Common myeloid progenitor, CD34-positive (primary cell): ENCODE measurements at regions not wholly inside any gene's neighbourhood (a gene's known extent, or its start where the extent isn't known, plus 50 kb on each side); places are given as distances from the start of the nearest gene placed in this dataset.

Experiments used
- CTCF ChIA-PET: fragments of 350-600 bp; sonication (Branson Sonifier 250); formaldehyde crosslinking; loops from one replicate; lab custom pipeline; 2021; ENCODE audit warnings: antibody characterized with exemption; lab: Charles Lee
- POLR2A ChIA-PET: fragments of 350-600 bp; sonication (Branson Sonifier 250); formaldehyde crosslinking; loops from one replicate; lab custom pipeline; 2021; ENCODE audit warnings: antibody characterized with exemption; lab: Charles Lee
- DNase-seq, 3 donors: peaks; one replicate each; pipeline versions ENCODE4 v3.0.0 to v3.0.0-alpha.2; 2013
- H3K27ac ChIP-seq, 2 experiments: 1 replicate in 1 of 2; 2 replicates in 1 of 2; pipeline ENCODE4 v1.7.0; 2013; ENCODE audit warnings: inconsistent platforms in 2 of 2, low read length in 2 of 2, mild to moderate bottlenecking in 2 of 2, low read depth in 1 of 2, moderate library complexity in 1 of 2; ENCODE audit not compliant: severe bottlenecking in 2 of 2, insufficient read depth in 1 of 2, poor library complexity in 1 of 2
- H3K27me3 ChIP-seq, 5 experiments: replicated peaks in 2 of 5; 1 replicate in 3 of 5; 2 replicates in 2 of 5; pipeline versions ENCODE4 v1.6.1 to v1.7.0; 2013; ENCODE audit warnings: low read length in 4 of 5, mild to moderate bottlenecking in 2 of 5, moderate library complexity in 2 of 5, inconsistent platforms in 1 of 5; ENCODE audit not compliant: insufficient read depth in 5 of 5, control insufficient read depth in 4 of 5
- H3K36me3 ChIP-seq, 4 experiments: 1 replicate in 2 of 4; 2 replicates in 2 of 4; pipeline versions ENCODE4 v1.6.1 to v1.7.0; 2013; ENCODE audit warnings: low read length in 3 of 4, control low read depth in 1 of 4, mild to moderate bottlenecking in 1 of 4; ENCODE audit not compliant: control insufficient read depth in 4 of 4, insufficient read depth in 4 of 4
- H3K4me1 ChIP-seq, 4 experiments: 1 replicate in 3 of 4; 2 replicates in 1 of 4; pipeline versions ENCODE4 v1.6.1 to v1.7.1; 2013; ENCODE audit warnings: low read length in 3 of 4, mild to moderate bottlenecking in 3 of 4, control low read depth in 1 of 4, inconsistent platforms in 1 of 4, moderate library complexity in 1 of 4; ENCODE audit not compliant: control insufficient read depth in 4 of 4, insufficient read depth in 4 of 4; ENCODE audit errors: control extremely low read depth in 1 of 4
- H3K4me3 ChIP-seq, 7 experiments: 1 replicate in 4 of 7; 2 replicates in 3 of 7; pipeline versions ENCODE4 v1.5.1 to v1.7.0; 2013; ENCODE audit warnings: mild to moderate bottlenecking in 7 of 7, low read length in 6 of 7, moderate library complexity in 6 of 7, inconsistent platforms in 2 of 7, low read depth in 2 of 7, control low read depth in 1 of 7; ENCODE audit not compliant: insufficient read depth in 4 of 7, control insufficient read depth in 1 of 7; ENCODE audit errors: extremely low read depth in 1 of 7
- H3K9me3 ChIP-seq, 5 experiments: 1 replicate in 4 of 5; 2 replicates in 1 of 5; pipeline versions ENCODE4 v1.6.1 to v1.7.1; 2013; ENCODE audit warnings: low read length in 4 of 5, mild to moderate bottlenecking in 2 of 5, inconsistent platforms in 1 of 5, low read depth in 1 of 5, moderate library complexity in 1 of 5; ENCODE audit not compliant: control insufficient read depth in 4 of 5, insufficient read depth in 2 of 5; ENCODE audit errors: control extremely low read depth in 1 of 5
- WGBS: methylation state at CpG from one replicate; pipeline ENCODE4 v1.1.5; 2013; ENCODE audit not compliant: insufficient coverage; 5-methylcytosine and 5-hydroxymethylcytosine counted together

GRCh38 chr10:124214610-124215375 is 121.4 kb upstream of the CHST15 start:
- Histone ChIP-seq H3K9me3 (peaks cover 0 to 8% (median 4%) of the 10 kb centered on the region in 5 experiments), H3K27me3 (peaks cover 0 to 5% (median 3%) of the 10 kb centered on the region in 5 experiments), H3K4me3 (no peak overlapping the region), H3K4me1 (peaks cover 0 to 4% (median 0%) of the 10 kb centered on the region in 4 experiments), H3K27ac (no peak overlapping the region), H3K36me3 (no peaks in the 10 kb centered on the region)
- ChIA-PET POLR2A (no interaction called here), CTCF (no interaction called here)
- DNase-seq = no peak
- WGBS = 100% methylated on average over 6 of the region's 9 CpGs

GRCh38 chr10:124213899-124214510 is 120.6 kb upstream of the CHST15 start:
- POLR2A ChIA-PET = no interaction called here
- Histone ChIP-seq H3K9me3 (peaks cover 0 to 13% (median 9%) of the 10 kb centered on the region in 5 experiments), H3K4me3 (no peak overlapping the region), H3K36me3 (no peaks in the 10 kb centered on the region), H3K27ac (no peak overlapping the region), H3K4me1 (peaks cover 0 to 4% (median 0%) of the 10 kb centered on the region in 4 experiments), H3K27me3 (peaks cover 0 to 5% (median 3%) of the 10 kb centered on the region in 5 experiments)
- no peak for DNase-seq
- CTCF ChIA-PET = interaction anchor here (0.7 kb wide), 1 partner anchor 17 kb away, joined by 3 read pairs; no protein-coding TSS in a partner anchor
- 90% methylated on average over 4 of the region's 9 CpGs for WGBS

GRCh38 chr10:124213471-124213870 is 120.1 kb upstream of the CHST15 start:
- Histone ChIP-seq H3K4me1 (peaks cover 0 to 4% (median 0%) of the 10 kb centered on the region in 4 experiments), H3K27ac (no peak overlapping the region), H3K9me3 (peaks cover 0 to 15% (median 9%) of the 10 kb centered on the region in 5 experiments), H3K27me3 (peaks cover 0 to 5% (median 3%) of the 10 kb centered on the region in 5 experiments), H3K36me3 (no peaks in the 10 kb centered on the region), H3K4me3 (no peak overlapping the region)
- ChIA-PET POLR2A (no interaction called here), CTCF (interaction anchor here (0.7 to 1.1 kb wide), 2 partner anchors 18 to 118 kb away, joined by 3 read pairs; no protein-coding TSS in a partner anchor)
- WGBS = 92% methylated on average over 2 of the region's 2 CpGs
- DNase-seq = no peak

- whole genome bisulfite sequencing = 98% methylated on average over 7 of the region's 9 CpGs
- H3K27me3 ChIP-seq = peaks cover 0 to 4% (median 2%) of the 10 kb centered on the region in 5 experiments
- peaks cover 0 to 17% (median 9%) of the 10 kb centered on the region in 5 experiments for H3K9me3 ChIP-seq
- DNase-seq = no peak
- ChIA-PET POLR2A (interaction anchor here (0.6 kb wide), 1 partner anchor 60 kb away, joined by 4 read pairs; no protein-coding TSS in a partner anchor), CTCF (interaction anchor here (1.1 kb wide), 1 partner anchor 119 kb away, joined by 3 read pairs; no protein-coding TSS in a partner anchor)
- no peaks in the 10 kb centered on the region for H3K36me3 ChIP-seq
- peaks cover 0 to 4% (median 0%) of the 10 kb centered on the region in 4 experiments for H3K4me1 ChIP-seq
- H3K4me3 ChIP-seq = no peak overlapping the region
- H3K27ac ChIP-seq = no peak overlapping the region
Observed at GRCh38 chr10:124212702-124213101, 119.3 kb upstream of the CHST15 start.

GRCh38 chr10:124211921-124212320 is 118.5 kb upstream of the CHST15 start:
- Histone ChIP-seq H3K4me3 (no peak overlapping the region), H3K27ac (no peak overlapping the region), H3K9me3 (peaks cover 0 to 20% (median 9%) of the 10 kb centered on the region in 5 experiments), H3K4me1 (peaks cover 0 to 1% (median 0%) of the 10 kb centered on the region in 4 experiments), H3K27me3 (peaks cover 0 to 2% (median 0%) of the 10 kb centered on the region in 5 experiments), H3K36me3 (no peaks in the 10 kb centered on the region)
- 97% methylated on average over 6 of the region's 8 CpGs for WGBS
- ChIA-PET POLR2A (no interaction called here), CTCF (no interaction called here)
- no peak for DNase-seq

GRCh38 chr10:124210263-124210662 is 116.9 kb upstream of the CHST15 start:
- Histone ChIP-seq H3K36me3 (no peaks in the 10 kb centered on the region), H3K4me3 (no peak overlapping the region), H3K4me1 (no peaks in the 10 kb centered on the region), H3K9me3 (peaks cover 0 to 20% (median 9%) of the 10 kb centered on the region in 5 experiments), H3K27ac (no peak overlapping the region), H3K27me3 (peaks cover 0 to under 1% (median 0%) of the 10 kb centered on the region in 5 experiments)
- ChIA-PET CTCF (no interaction called here), POLR2A (no interaction called here)
- DNase-seq = no peak
- 100% methylated on average over 1 of the region's 1 CpG for WGBS
